Loucy (cell line): ENCODE measurements at regions not wholly inside any gene's neighbourhood (a gene's known extent, or its start where the extent isn't known, plus 50 kb on each side); places are given as distances from the start of the nearest gene placed in this dataset.

ENCODE experiments used
- H2AFZ ChIP-seq: fragments of 200-600 bp; sonication (generic); 2 replicates; pipeline ENCODE4 v1.6.0; 2016; ENCODE audit warnings: antibody characterized with exemption, mild to moderate bottlenecking, low read length, moderate library complexity
- H3F3A ChIP-seq: fragments of 200-600 bp; 2 replicates; pipeline ENCODE4 v1.6.0; 2016; ENCODE audit warnings: antibody characterized with exemption, low read depth, mild to moderate bottlenecking
- H3K27me3 ChIP-seq: fragments of 200-600 bp; sonication (generic); 2 replicates; pipeline ENCODE4 v1.6.1; 2014; ENCODE audit warnings: low read length, mild to moderate bottlenecking; ENCODE audit not compliant: insufficient read depth, poor library complexity, severe bottlenecking
- H3K36me3 ChIP-seq: fragments of 200-600 bp; sonication (generic); 2 replicates; pipeline ENCODE4 v1.6.1; 2016; ENCODE audit warnings: low read length; ENCODE audit not compliant: insufficient read depth
- H3K4me1 ChIP-seq: fragments of 200-600 bp; sonication (generic); 2 replicates; pipeline ENCODE4 v1.5.1; 2014; ENCODE audit warnings: low read length, mild to moderate bottlenecking; ENCODE audit not compliant: insufficient read depth, poor library complexity, severe bottlenecking
- H3K4me2 ChIP-seq: fragments of 200-600 bp; sonication (generic); 2 replicates; pipeline ENCODE4 v1.6.0; 2014; ENCODE audit warnings: antibody characterized with exemption, low read length, low read depth, mild to moderate bottlenecking; ENCODE audit not compliant: poor library complexity, severe bottlenecking
- H3K4me3 ChIP-seq: fragments of 200-600 bp; sonication (generic); 2 replicates; pipeline ENCODE4 v1.5.1; 2014; ENCODE audit warnings: low read length, mild to moderate bottlenecking, mixed read lengths; ENCODE audit not compliant: poor library complexity, severe bottlenecking
- H3K79me2 ChIP-seq: fragments of 200-600 bp; sonication (generic); 2 replicates; pipeline ENCODE4 v1.6.1; 2014; ENCODE audit warnings: low read length; ENCODE audit not compliant: insufficient read depth
- H3K9ac ChIP-seq: fragments of 200-600 bp; sonication (generic); 2 replicates; pipeline ENCODE4 v1.6.0; 2014; ENCODE audit warnings: mild to moderate bottlenecking, low read depth, low read length, moderate library complexity; ENCODE audit not compliant: poor library complexity, severe bottlenecking
- H3K9me2 ChIP-seq: fragments of 200-600 bp; sonication (generic); replicated peaks from 2 replicates; pipeline ENCODE4 v1.6.1; 2016; ENCODE audit warnings: low read depth, low read length, mixed read lengths
- H3K9me3 ChIP-seq: fragments of 200-600 bp; sonication (generic); 2 replicates; pipeline ENCODE4 v1.6.1; 2014; ENCODE audit warnings: mild to moderate bottlenecking, antibody characterized with exemption, low read length, low read depth; ENCODE audit not compliant: insufficient read depth
- H4K20me1 ChIP-seq: fragments of 200-600 bp; sonication (generic); 2 replicates; pipeline ENCODE4 v1.6.0; 2014; ENCODE audit warnings: antibody characterized with exemption, low read length, mild to moderate bottlenecking; ENCODE audit not compliant: insufficient read depth, poor library complexity, severe bottlenecking
- CTCF ChIP-seq: fragments of 200-600 bp; sonication (generic); conservative IDR thresholded peaks from 2 replicates; pipeline ENCODE4 v1.5.1; 2014; ENCODE audit warnings: mild to moderate bottlenecking, antibody characterized with exemption, low read length
- EZH2phosphoT487 ChIP-seq: fragments of 200-600 bp; IDR thresholded peaks from 2 replicates; pipeline ENCODE4 v1.6.1; 2018; ENCODE audit warnings: antibody characterized with exemption, mild to moderate bottlenecking, moderate library complexity, borderline replicate concordance

- no peaks in the 10 kb centered on the region for H4K20me1 ChIP-seq
- no peaks in the 10 kb centered on the region for H3K79me2 ChIP-seq
- H3K4me3 ChIP-seq, result no peak overlapping the region
- no peak overlapping the region for H3K4me2 ChIP-seq
- H3K27me3 ChIP-seq, result no peaks in the 10 kb centered on the region
- no peak overlapping the region for H3K9ac ChIP-seq
- no peaks in the 10 kb centered on the region for H3K9me3 ChIP-seq
- H3F3A ChIP-seq, result no peaks in the 10 kb centered on the region
- H3K36me3 ChIP-seq, result no peaks in the 10 kb centered on the region
- H2AFZ ChIP-seq, result no peak overlapping the region
- TF ChIP-seq CTCF (no peak), EZH2phosphoT487 (no peak)
- no peaks in the 10 kb centered on the region for H3K4me1 ChIP-seq
- 0 out of 2 replicates have a peak, but pooled peaks cover 3% of the 10 kb centered on the region for H3K9me2 ChIP-seq
Measured at GRCh38 chr3:102883515-102883914, 448.7 kb downstream of the ZPLD1 start.

- Histone ChIP-seq H2AFZ (no peak overlapping the region), H3K9me2 (0 out of 2 replicates have a peak, but pooled peaks cover 3% of the 10 kb centered on the region), H3K36me3 (no peaks in the 10 kb centered on the region), H3K27me3 (no peaks in the 10 kb centered on the region), H3K79me2 (no peaks in the 10 kb centered on the region), H4K20me1 (no peaks in the 10 kb centered on the region), H3K9me3 (no peaks in the 10 kb centered on the region), H3K9ac (no peak overlapping the region), H3K4me3 (no peak overlapping the region), H3K4me2 (no peak overlapping the region), H3K4me1 (no peaks in the 10 kb centered on the region), H3F3A (no peaks in the 10 kb centered on the region)
- TF ChIP-seq EZH2phosphoT487, result no peak
- no peak for TF ChIP-seq CTCF
Measured at GRCh38 chr3:102885289-102885688, 450.5 kb downstream of the ZPLD1 start.

- H3K9ac ChIP-seq, result no peak overlapping the region
- H3F3A ChIP-seq, result no peaks in the 10 kb centered on the region
- no peaks in the 10 kb centered on the region for H4K20me1 ChIP-seq
Measured at GRCh38 chr3:102887431-102887830, 452.6 kb downstream of the ZPLD1 start.

More at GRCh38 chr3:102887431-102887830, 452.6 kb downstream of the ZPLD1 start:
- no peaks in the 10 kb centered on the region for H3K36me3 ChIP-seq
- no peak overlapping the region for H2AFZ ChIP-seq
- no peak overlapping the region for H3K4me2 ChIP-seq
- H3K4me1 ChIP-seq, result no peaks in the 10 kb centered on the region
- H3K9me3 ChIP-seq, result no peaks in the 10 kb centered on the region
- no peaks in the 10 kb centered on the region for H3K27me3 ChIP-seq
- TF ChIP-seq CTCF, result no peak
- no peak for TF ChIP-seq EZH2phosphoT487
- H3K9me2 ChIP-seq, result 0 out of 2 replicates have a peak, but pooled peaks cover under 1% of the 10 kb centered on the region
- no peak overlapping the region for H3K4me3 ChIP-seq
- H3K79me2 ChIP-seq, result no peaks in the 10 kb centered on the region
